SK-N-SH (cell line): ENCODE measurements at regions not wholly inside any gene's neighbourhood (a gene's known extent, or its start where the extent isn't known, plus 50 kb on each side); places are given as distances from the start of the nearest gene placed in this dataset.

ENCODE experiments used
- CTCF ChIA-PET: fragments of 300-600, 350-600 bp; formaldehyde crosslinking; extraction: SDS; loops from one replicate; lab custom pipeline; 2021; lab: Yijun Ruan, JAX
- POLR2A ChIA-PET: fragments of 350-600 bp; sonication (Branson Sonifier 250); formaldehyde crosslinking; extraction: SDS; loops from one replicate; lab custom pipeline; 2020; ENCODE audit warnings: antibody characterized with exemption, inconsistent platforms; lab: Yijun Ruan, JAX
- DNase-seq: peaks from one replicate; pipeline ENCODE4 v3.0.0; 2012
- H2AFZ ChIP-seq: fragments of 200-600 bp; sonication (generic); 2 replicates; pipeline ENCODE4 v1.8.1; 2016; ENCODE audit warnings: antibody characterized with exemption, mild to moderate bottlenecking, low read depth
- H3F3A ChIP-seq: fragments of 200-600 bp; sonication (generic); replicated peaks from 2 replicates; pipeline ENCODE3; 2016; ENCODE audit warnings: antibody characterized with exemption, mild to moderate bottlenecking; ENCODE audit not compliant: insufficient read depth
- H3K27ac ChIP-seq, 2 experiments: fragments of 200-500 bp in 1 of 2; fragments of 200-600 bp in 1 of 2; sonication (Bioruptor generic) in 1 of 2; sonication (generic), shearing (Covaris generic) in 1 of 2; 2 replicates each; pipeline versions ENCODE4 v1.5.1 to v1.6.1; 2014 to 2016; ENCODE audit warnings: low read depth in 2 of 2, inconsistent platforms in 1 of 2, low read length in 1 of 2, mild to moderate bottlenecking in 1 of 2, mixed read lengths in 1 of 2
- H3K27me3 ChIP-seq: fragments of 200-600 bp; sonication (generic), shearing (Covaris generic); 2 replicates; pipeline ENCODE4 v1.6.1; 2016; ENCODE audit warnings: mixed run types; ENCODE audit not compliant: insufficient read depth
- H3K36me3 ChIP-seq, 2 experiments: fragments of 200-500 bp in 1 of 2; fragments of 200-600 bp in 1 of 2; sonication (Bioruptor generic) in 1 of 2; sonication (generic) in 1 of 2; replicated peaks in 1 of 2; 2 replicates each; pipeline versions ENCODE3 to v1.5.1; 2014 to 2016; ENCODE audit warnings: low read length in 1 of 2, mild to moderate bottlenecking in 1 of 2; ENCODE audit not compliant: insufficient read depth in 2 of 2, control insufficient read depth in 1 of 2
- H3K4me1 ChIP-seq, 2 experiments: fragments of 200-500 bp in 1 of 2; fragments of 200-600 bp in 1 of 2; sonication (Bioruptor generic) in 1 of 2; sonication (generic), shearing (Covaris generic) in 1 of 2; 2 replicates each; pipeline versions ENCODE4 v1.5.1 to v1.6.1; 2014 to 2016; ENCODE audit warnings: low read depth in 1 of 2, low read length in 1 of 2, mixed run types in 1 of 2; ENCODE audit not compliant: insufficient read depth in 2 of 2, control insufficient read depth in 1 of 2
- H3K4me2 ChIP-seq: fragments of 200-600 bp; sonication (generic), shearing (Covaris generic); 2 replicates; pipeline ENCODE4 v1.6.1; 2017; ENCODE audit warnings: mixed run types
- H3K4me3 ChIP-seq, 2 experiments: fragments of 200-500 bp in 1 of 2; fragments of 200-600 bp in 1 of 2; sonication (Bioruptor generic) in 1 of 2; sonication (generic), shearing (Covaris generic) in 1 of 2; 2 replicates each; pipeline versions ENCODE4 v1.5.1 to v1.8.1; 2014 to 2016; ENCODE audit warnings: low read depth in 2 of 2, inconsistent platforms in 1 of 2, low read length in 1 of 2, mild to moderate bottlenecking in 1 of 2, mixed read lengths in 1 of 2, moderate library complexity in 1 of 2
- H3K79me2 ChIP-seq: fragments of 200-600 bp; sonication (generic); 2 replicates; pipeline ENCODE4 v1.8.1; 2017; ENCODE audit warnings: mild to moderate bottlenecking; ENCODE audit not compliant: insufficient read depth
- H3K9ac ChIP-seq: fragments of 200-600 bp; sonication (generic); 2 replicates; pipeline ENCODE4 v1.6.1; 2017; ENCODE audit warnings: mixed run types
- H3K9me2 ChIP-seq: fragments of 200-600 bp; sonication (generic); 2 replicates; pipeline ENCODE4 v1.6.1; 2017; ENCODE audit warnings: mixed run types
- H3K9me3 ChIP-seq: fragments of 200-600 bp; sonication (generic); 2 replicates; pipeline ENCODE4 v1.6.1; 2017; ENCODE audit warnings: mixed run types, mild to moderate bottlenecking, moderate library complexity
- H4K20me1 ChIP-seq: fragments of 200-600 bp; sonication (generic); 2 replicates; pipeline ENCODE4 v1.6.1; 2017; ENCODE audit warnings: mild to moderate bottlenecking, mixed run types; ENCODE audit not compliant: insufficient read depth
- EP300 ChIP-seq, 2 experiments: IDR thresholded peaks; 2 replicates each; pipeline versions ENCODE4 v1.4.0 to v1.6.1; 2012; ENCODE audit warnings: borderline replicate concordance in 1 of 2, low read depth in 1 of 2, low read length in 1 of 2
- EZH2phosphoT487 ChIP-seq: fragments of 200-600 bp; sonication (generic); IDR thresholded peaks from 2 replicates; pipeline ENCODE4 v1.6.1; 2017; ENCODE audit warnings: low read depth, mixed run types, mild to moderate bottlenecking, antibody characterized with exemption, moderate library complexity, borderline replicate concordance
- JUND ChIP-seq: IDR thresholded peaks from 2 replicates; pipeline ENCODE4 v1.4.0; 2012
- MXI1 ChIP-seq: IDR thresholded peaks from 2 replicates; pipeline ENCODE4 v1.6.1; 2012; ENCODE audit warnings: mild to moderate bottlenecking, low read depth, low read length, improper control_type of control experiment
- NFIC ChIP-seq: IDR thresholded peaks from 2 replicates; pipeline ENCODE4 v1.4.0; 2012; ENCODE audit warnings: borderline replicate concordance
- RAD21 ChIP-seq: IDR thresholded peaks from 2 replicates; pipeline ENCODE4 v1.6.1; 2012; ENCODE audit warnings: mild to moderate bottlenecking, low read length
- SIN3A ChIP-seq: IDR thresholded peaks from 2 replicates; pipeline ENCODE4 v1.6.1; 2012; ENCODE audit warnings: low read depth, mild to moderate bottlenecking, low read length, moderate library complexity, borderline replicate concordance
- TAF1 ChIP-seq: IDR thresholded peaks from 2 replicates; pipeline ENCODE4 v1.6.1; 2012; ENCODE audit warnings: low read depth, mild to moderate bottlenecking, low read length, moderate library complexity, borderline replicate concordance
- TCF12 ChIP-seq: IDR thresholded peaks from 2 replicates; pipeline ENCODE4 v1.4.0; 2012
- WGBS: methylation state at CpG from one replicate; pipeline ENCODE4 v1.1.6; 2017; ENCODE audit warnings: low lambda C conversion rate; 5-methylcytosine and 5-hydroxymethylcytosine counted together
- TF ChIP-seq, protein P1 (sequence below): IDR thresholded peaks from 2 replicates; pipeline ENCODE4; 2012
- TF ChIP-seq, protein P2 (sequence below): fragments of 150-350 bp; IDR thresholded peaks from 2 replicates; pipeline ENCODE4 v1.6.1; 2016; ENCODE audit warnings: mild to moderate bottlenecking, low read depth, low read length
- TF ChIP-seq, protein P3 (sequence below): IDR thresholded peaks from 2 replicates; pipeline ENCODE4 v1.4.0; 2012; ENCODE audit warnings: low read depth, borderline replicate concordance
- TF ChIP-seq, protein P4 (sequence below): IDR thresholded peaks from 2 replicates; pipeline ENCODE4 v1.4.0; 2012; ENCODE audit warnings: low read depth
- TF ChIP-seq, protein P5 (sequence below): IDR thresholded peaks from 2 replicates; pipeline ENCODE4 v1.4.0; 2012; ENCODE audit warnings: low read depth, borderline replicate concordance
- TF ChIP-seq, protein P6 (sequence below): fragments of 200-600 bp; sonication (generic); IDR thresholded peaks from 2 replicates; pipeline ENCODE4 v1.6.1; 2017; ENCODE audit warnings: antibody characterized with exemption, mild to moderate bottlenecking, moderate library complexity

DNA sequence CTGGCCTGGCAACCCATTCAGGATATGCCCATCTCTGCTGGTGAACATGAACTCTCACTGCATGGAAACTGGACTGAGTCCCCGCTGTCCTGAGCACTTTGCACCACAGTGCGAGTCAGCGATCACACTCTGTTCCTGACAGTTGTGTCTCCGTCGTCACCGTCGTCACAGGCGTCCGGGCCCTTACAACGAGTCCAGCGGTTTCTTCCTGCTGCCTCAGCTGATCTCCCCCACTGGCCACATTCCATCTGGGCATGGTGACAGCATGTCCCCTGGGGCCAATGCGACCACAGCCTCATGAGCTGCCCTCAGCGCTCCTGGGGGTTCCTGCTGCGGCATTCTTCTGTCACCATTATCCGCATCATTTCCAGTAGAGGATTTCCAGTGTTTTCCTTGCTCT is 76.8 kb upstream of the KLF6 start:
- H3K4me3 ChIP-seq = no peak overlapping the region
- WGBS = 96% methylated on average over 15 of the region's 15 CpGs
- no peaks in the 10 kb centered on the region for H3K9me3 ChIP-seq
- peaks cover 0 to 6% of the 10 kb centered on the region in 2 experiments; a peak in 1 of 4 replicates for H3K4me1 ChIP-seq
- H3K79me2 ChIP-seq = no peaks in the 10 kb centered on the region
- H4K20me1 ChIP-seq = no peaks in the 10 kb centered on the region
- DNase-seq = no peak
- H3K27me3 ChIP-seq = no peaks in the 10 kb centered on the region
- ChIA-PET CTCF (no interaction called here), POLR2A (no interaction called here)
- TF ChIP-seq EZH2phosphoT487 (no peak), SIN3A (no peak), RAD21 (no peak), NFIC (no peak), MXI1 (no peak), TAF1 (no peak), JUND (no peak), EP300 (IDR thresholded peaks at IDR 0.05; ENCODE audit: borderline replicate concordance in 1 of 2, low read depth in 1 of 2, low read length in 1 of 2) (no peak), TCF12 (no peak)
- TF ChIP-seq, protein P1, sequence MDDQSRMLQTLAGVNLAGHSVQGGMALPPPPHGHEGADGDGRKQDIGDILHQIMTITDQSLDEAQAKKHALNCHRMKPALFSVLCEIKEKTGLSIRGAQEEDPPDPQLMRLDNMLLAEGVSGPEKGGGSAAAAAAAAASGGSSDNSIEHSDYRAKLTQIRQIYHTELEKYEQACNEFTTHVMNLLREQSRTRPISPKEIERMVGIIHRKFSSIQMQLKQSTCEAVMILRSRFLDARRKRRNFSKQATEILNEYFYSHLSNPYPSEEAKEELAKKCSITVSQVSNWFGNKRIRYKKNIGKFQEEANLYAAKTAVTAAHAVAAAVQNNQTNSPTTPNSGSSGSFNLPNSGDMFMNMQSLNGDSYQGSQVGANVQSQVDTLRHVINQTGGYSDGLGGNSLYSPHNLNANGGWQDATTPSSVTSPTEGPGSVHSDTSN = no peak
- TF ChIP-seq, protein P2, sequence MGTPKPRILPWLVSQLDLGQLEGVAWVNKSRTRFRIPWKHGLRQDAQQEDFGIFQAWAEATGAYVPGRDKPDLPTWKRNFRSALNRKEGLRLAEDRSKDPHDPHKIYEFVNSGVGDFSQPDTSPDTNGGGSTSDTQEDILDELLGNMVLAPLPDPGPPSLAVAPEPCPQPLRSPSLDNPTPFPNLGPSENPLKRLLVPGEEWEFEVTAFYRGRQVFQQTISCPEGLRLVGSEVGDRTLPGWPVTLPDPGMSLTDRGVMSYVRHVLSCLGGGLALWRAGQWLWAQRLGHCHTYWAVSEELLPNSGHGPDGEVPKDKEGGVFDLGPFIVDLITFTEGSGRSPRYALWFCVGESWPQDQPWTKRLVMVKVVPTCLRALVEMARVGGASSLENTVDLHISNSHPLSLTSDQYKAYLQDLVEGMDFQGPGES = no peak
- TF ChIP-seq, protein P3, sequence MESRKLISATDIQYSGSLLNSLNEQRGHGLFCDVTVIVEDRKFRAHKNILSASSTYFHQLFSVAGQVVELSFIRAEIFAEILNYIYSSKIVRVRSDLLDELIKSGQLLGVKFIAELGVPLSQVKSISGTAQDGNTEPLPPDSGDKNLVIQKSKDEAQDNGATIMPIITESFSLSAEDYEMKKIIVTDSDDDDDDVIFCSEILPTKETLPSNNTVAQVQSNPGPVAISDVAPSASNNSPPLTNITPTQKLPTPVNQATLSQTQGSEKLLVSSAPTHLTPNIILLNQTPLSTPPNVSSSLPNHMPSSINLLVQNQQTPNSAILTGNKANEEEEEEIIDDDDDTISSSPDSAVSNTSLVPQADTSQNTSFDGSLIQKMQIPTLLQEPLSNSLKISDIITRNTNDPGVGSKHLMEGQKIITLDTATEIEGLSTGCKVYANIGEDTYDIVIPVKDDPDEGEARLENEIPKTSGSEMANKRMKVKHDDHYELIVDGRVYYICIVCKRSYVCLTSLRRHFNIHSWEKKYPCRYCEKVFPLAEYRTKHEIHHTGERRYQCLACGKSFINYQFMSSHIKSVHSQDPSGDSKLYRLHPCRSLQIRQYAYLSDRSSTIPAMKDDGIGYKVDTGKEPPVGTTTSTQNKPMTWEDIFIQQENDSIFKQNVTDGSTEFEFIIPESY = no peak
- TF ChIP-seq, protein P4, sequence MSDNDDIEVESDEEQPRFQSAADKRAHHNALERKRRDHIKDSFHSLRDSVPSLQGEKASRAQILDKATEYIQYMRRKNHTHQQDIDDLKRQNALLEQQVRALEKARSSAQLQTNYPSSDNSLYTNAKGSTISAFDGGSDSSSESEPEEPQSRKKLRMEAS = no peak
- TF ChIP-seq, protein P5, sequence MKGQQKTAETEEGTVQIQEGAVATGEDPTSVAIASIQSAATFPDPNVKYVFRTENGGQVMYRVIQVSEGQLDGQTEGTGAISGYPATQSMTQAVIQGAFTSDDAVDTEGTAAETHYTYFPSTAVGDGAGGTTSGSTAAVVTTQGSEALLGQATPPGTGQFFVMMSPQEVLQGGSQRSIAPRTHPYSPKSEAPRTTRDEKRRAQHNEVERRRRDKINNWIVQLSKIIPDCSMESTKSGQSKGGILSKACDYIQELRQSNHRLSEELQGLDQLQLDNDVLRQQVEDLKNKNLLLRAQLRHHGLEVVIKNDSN = no peak
- TF ChIP-seq, protein P6, sequence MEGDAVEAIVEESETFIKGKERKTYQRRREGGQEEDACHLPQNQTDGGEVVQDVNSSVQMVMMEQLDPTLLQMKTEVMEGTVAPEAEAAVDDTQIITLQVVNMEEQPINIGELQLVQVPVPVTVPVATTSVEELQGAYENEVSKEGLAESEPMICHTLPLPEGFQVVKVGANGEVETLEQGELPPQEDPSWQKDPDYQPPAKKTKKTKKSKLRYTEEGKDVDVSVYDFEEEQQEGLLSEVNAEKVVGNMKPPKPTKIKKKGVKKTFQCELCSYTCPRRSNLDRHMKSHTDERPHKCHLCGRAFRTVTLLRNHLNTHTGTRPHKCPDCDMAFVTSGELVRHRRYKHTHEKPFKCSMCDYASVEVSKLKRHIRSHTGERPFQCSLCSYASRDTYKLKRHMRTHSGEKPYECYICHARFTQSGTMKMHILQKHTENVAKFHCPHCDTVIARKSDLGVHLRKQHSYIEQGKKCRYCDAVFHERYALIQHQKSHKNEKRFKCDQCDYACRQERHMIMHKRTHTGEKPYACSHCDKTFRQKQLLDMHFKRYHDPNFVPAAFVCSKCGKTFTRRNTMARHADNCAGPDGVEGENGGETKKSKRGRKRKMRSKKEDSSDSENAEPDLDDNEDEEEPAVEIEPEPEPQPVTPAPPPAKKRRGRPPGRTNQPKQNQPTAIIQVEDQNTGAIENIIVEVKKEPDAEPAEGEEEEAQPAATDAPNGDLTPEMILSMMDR = no peak
- no peak overlapping the region for H3K27ac ChIP-seq
- no peak overlapping the region for H3K4me2 ChIP-seq
- H3F3A ChIP-seq = no peaks in the 10 kb centered on the region
- H3K36me3 ChIP-seq = no peaks in the 10 kb centered on the region
- H3K9me2 ChIP-seq = no peaks in the 10 kb centered on the region
- no peak overlapping the region for H2AFZ ChIP-seq
- no peak overlapping the region for H3K9ac ChIP-seq
